Heart right ventricle (tissue), 16 donors: ENCODE measurements at regions not wholly inside any gene's neighbourhood (a gene's known extent, or its start where the extent isn't known, plus 50 kb on each side); places are given as distances from the start of the nearest gene placed in this dataset.
A peak's percentile ranks its signal among the peaks of the same experiment; 100 is the strongest.

ENCODE experiments used
- ATAC-seq, 8 donors: fragments of 200-7000 bp; cut with Tn5 transposase; one replicate each; pipeline ENCODE4 v1.9.1; 2020; ENCODE audit warnings: mild to moderate bottlenecking in 8 of 8, moderate library complexity in 8 of 8, moderate number of reproducible peaks in 1 of 8
- DNase-seq, 2 donors: peaks; one replicate each; pipeline ENCODE4 v3.0.0-alpha.2; 2020
- H3K27ac ChIP-seq, 10 donors: fragments of 200-600 bp; sonication (generic) in 2 of 10; one replicate each; pipeline versions ENCODE4 v1.5.0 to v1.8.0; 2020 to 2022; ENCODE audit warnings: mild to moderate bottlenecking in 3 of 10
- H3K27me3 ChIP-seq, 7 donors: fragments of 200-600 bp; one replicate each; pipeline ENCODE4 v1.8.0; 2021 to 2022; ENCODE audit warnings: mild to moderate bottlenecking in 2 of 7
- H3K36me3 ChIP-seq, 9 donors: fragments of 200-600 bp; sonication (generic) in 1 of 9; one replicate each; pipeline versions ENCODE4 v1.5.0 to v1.8.0; 2020 to 2022; ENCODE audit warnings: mild to moderate bottlenecking in 2 of 9
- H3K4me1 ChIP-seq, 9 donors: fragments of 200-600 bp; sonication (generic) in 1 of 9; one replicate each; pipeline versions ENCODE4 v1.5.0 to v1.8.0; 2020 to 2022; ENCODE audit warnings: mild to moderate bottlenecking in 4 of 9
- H3K4me3 ChIP-seq, 10 donors: fragments of 200-600 bp; sonication (generic) in 2 of 10; one replicate each; pipeline versions ENCODE4 v1.5.0 to v1.8.0; 2020 to 2022; ENCODE audit warnings: mild to moderate bottlenecking in 7 of 10, moderate library complexity in 2 of 10
- H3K9me3 ChIP-seq, 11 donors: fragments of 200-600 bp in 10 of 11; sonication (generic) in 2 of 11; one replicate each; pipeline versions ENCODE4 v1.5.0 to v1.8.0; 2013 to 2022; ENCODE audit warnings: mild to moderate bottlenecking in 2 of 11, control low read depth in 1 of 11, moderate library complexity in 1 of 11
- WGBS, 2 donors: extraction: QIAGEN DNeasy Blood & Tissue Kit; methylation state at CpG; one replicate each; pipeline ENCODE4 v1.1.7; 2013; ENCODE audit warnings: inconsistent platforms in 1 of 2; 5-methylcytosine and 5-hydroxymethylcytosine counted together
- intact Hi-C, 10 donors: fragments of 100-400 bp; cut with DNase I; formaldehyde crosslinking; loops; one replicate each; pipeline versions ENCODE4 v1.11.1 to v1.14.2; 2022
- TF ChIP-seq, protein P1 (sequence below), 9 donors: fragments of 200-600 bp; sonication (generic) in 2 of 9; IDR thresholded peaks; one replicate each; pipeline versions ENCODE4 v1.5.0 to v1.8.0; 2021 to 2022; ENCODE audit warnings: antibody characterized with exemption in 9 of 9, mild to moderate bottlenecking in 5 of 9, moderate library complexity in 1 of 9
- donor health status: Arrhythmogenic right ventricular cardiomyopathy.
- donor health status: ischemic (EF 13 %, LVEDD 7.1; RV severe dilation, severe dysfunction).
- donor health status: healthy with polysubstance abuse.
- donor health status: DM: no; HTN: yes; CAD: no.
- donor health status: DM: no; HTN: no; CAD: no.
- donor health status: ischemic (EF 25% LVEDD 6.9; RV normal size, moderate dysfunction).
- donor health status: ischemic (EF 25% LVEDD 5.7; RV mildly dilated, moderate dysfunction).
- donor health status: healthy.
- donor health status: DM: yes; HTN: yes; CAD: no.
- donor health status: Ischemic cardiomyopathy.
- donor health status: ischemic (EF 35%, LVEDD 5.7; RV mildly dilated, moderate dysfunction).
- donor health status: nonischemic (EF 11% LVEDD 7.7; RV severe dilation, severe dysfunction).
- donor health status: DM: yes; HTN: yes; CAD: no.
- donor health status: PGD.
- donor health status: ischemic (EF 29% LVEDD 5.4; RV normal size, mild dysfunction).
- donor health status: nonischemic (EF 23%, LVEDD 6.1; RV moderate dilation, normal function).

DNA sequence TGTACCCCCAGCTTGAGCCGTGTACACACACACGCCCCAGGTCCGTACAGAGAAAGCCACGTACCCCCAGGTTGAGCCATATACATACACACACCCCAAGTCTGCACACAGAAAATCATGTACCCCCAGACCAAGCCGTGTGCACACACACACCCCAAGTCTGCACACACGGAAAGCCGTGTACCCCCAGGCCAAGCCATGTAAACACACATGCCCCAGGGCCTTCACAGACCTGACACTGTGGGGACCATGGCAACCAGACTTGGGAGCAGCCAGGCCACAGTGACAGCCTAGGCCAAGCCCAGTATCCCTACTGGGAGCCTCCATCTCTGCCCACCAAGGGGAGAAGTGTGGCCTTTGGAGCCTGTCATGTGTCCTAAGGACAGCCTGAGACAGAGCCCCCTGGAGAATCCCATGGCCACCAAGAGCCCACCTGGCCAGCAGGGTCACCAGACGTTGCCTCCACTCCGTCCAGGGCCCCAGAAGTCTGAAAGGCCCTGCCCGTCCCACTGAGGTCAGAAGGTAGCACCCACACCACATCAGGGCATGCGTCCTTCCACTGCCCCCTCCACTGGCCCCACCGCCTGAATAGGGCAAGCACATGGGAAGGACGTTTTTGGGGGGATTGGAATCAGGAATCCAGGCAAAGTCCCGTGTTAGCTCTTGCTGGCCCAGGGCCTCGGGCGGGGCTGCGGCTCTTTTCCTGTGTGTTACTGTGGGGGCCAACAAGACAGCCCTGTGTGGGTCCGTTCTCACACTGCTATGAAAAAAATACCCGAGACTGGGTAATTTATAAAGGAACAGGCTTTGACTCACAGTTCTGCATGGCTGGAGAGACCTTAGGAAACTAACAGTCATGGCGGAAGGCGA is 636.7 kb downstream of the TBC1D22A start:
- Histone ChIP-seq H3K4me3 (no peak overlapping the region), H3K4me1 (no peaks in the 10 kb centered on the region), H3K9me3 (no peaks in the 10 kb centered on the region), H3K27me3 (peaks cover 0 to 16% (median 5%) of the 10 kb centered on the region in 7 donors), H3K36me3 (no peaks in the 10 kb centered on the region), H3K27ac (no peak overlapping the region)
- intact Hi-C loops = no loop called here
- DNase-seq (no peak), ATAC-seq (peak in 1 of 8 donors; percentile 25)
- WGBS, 2 donors = 83 to 87% methylated on average over 21 of the region's 21 CpGs
- TF ChIP-seq, protein P1, sequence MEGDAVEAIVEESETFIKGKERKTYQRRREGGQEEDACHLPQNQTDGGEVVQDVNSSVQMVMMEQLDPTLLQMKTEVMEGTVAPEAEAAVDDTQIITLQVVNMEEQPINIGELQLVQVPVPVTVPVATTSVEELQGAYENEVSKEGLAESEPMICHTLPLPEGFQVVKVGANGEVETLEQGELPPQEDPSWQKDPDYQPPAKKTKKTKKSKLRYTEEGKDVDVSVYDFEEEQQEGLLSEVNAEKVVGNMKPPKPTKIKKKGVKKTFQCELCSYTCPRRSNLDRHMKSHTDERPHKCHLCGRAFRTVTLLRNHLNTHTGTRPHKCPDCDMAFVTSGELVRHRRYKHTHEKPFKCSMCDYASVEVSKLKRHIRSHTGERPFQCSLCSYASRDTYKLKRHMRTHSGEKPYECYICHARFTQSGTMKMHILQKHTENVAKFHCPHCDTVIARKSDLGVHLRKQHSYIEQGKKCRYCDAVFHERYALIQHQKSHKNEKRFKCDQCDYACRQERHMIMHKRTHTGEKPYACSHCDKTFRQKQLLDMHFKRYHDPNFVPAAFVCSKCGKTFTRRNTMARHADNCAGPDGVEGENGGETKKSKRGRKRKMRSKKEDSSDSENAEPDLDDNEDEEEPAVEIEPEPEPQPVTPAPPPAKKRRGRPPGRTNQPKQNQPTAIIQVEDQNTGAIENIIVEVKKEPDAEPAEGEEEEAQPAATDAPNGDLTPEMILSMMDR (IDR thresholded peaks at IDR 0.05) = no peak

GRCh38 chr22:47398491-47398890 is 636.0 kb downstream of the TBC1D22A start:
- no peaks in the 10 kb centered on the region for H3K36me3 ChIP-seq
- no peak overlapping the region for H3K4me3 ChIP-seq
- H3K27me3 ChIP-seq = peaks cover 0 to 12% (median 8%) of the 10 kb centered on the region in 7 donors
- no peak for DNase-seq
- 85 to 88% methylated on average over 11 of the region's 11 CpGs for WGBS, 2 donors
- H3K27ac ChIP-seq = no peak overlapping the region
- intact Hi-C loops = no loop called here
- TF ChIP-seq, protein P1 (IDR thresholded peaks at IDR 0.05) = no peak
- no peaks in the 10 kb centered on the region for H3K4me1 ChIP-seq
- H3K9me3 ChIP-seq = no peaks in the 10 kb centered on the region
- no peak for ATAC-seq

DNA sequence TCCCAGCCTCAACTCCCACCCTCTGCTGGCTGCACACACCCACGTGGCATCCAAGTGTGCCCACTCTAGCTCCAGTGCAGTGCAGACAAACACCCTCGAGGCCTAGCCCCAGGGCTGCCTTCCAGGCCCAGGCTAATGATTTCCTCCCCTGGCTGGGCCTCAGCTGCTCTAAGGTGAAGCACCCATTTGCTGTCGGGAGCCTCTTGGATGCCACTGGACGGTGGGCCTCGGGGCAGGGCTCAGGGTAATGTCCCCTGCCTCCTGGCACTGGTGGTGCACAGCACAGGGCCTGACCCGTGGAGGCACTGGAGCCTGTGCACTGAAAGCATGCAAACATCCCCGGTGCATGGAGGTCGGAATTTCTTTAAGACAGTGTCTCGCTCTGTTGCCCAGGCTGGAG is 635.2 kb downstream of the TBC1D22A start:
- peaks cover 0 to 12% (median 5%) of the 10 kb centered on the region in 7 donors for H3K27me3 ChIP-seq

GRCh38 chr22:47396515-47396914 is 634.1 kb downstream of the TBC1D22A start:
- TF ChIP-seq, protein P1 (IDR thresholded peaks at IDR 0.05) = no peak
- intact Hi-C loops = no loop called here
- no peak for ATAC-seq

More for the DNA sequence above, 635.2 kb downstream of the TBC1D22A start:
- no peaks in the 10 kb centered on the region for H3K36me3 ChIP-seq
- no peak overlapping the region for H3K27ac ChIP-seq
- TF ChIP-seq, protein P1 (IDR thresholded peaks at IDR 0.05) = no peak
- no peak for DNase-seq
- intact Hi-C loops = no loop called here
- no peaks in the 10 kb centered on the region for H3K9me3 ChIP-seq
- H3K4me3 ChIP-seq = no peak overlapping the region
- no peaks in the 10 kb centered on the region for H3K4me1 ChIP-seq
- 74 to 77% methylated on average over 9 of the region's 9 CpGs for WGBS, 2 donors
- ATAC-seq = no peak

More at GRCh38 chr22:47396515-47396914, 634.1 kb downstream of the TBC1D22A start:
- no peak overlapping the region for H3K27ac ChIP-seq
- no peaks in the 10 kb centered on the region for H3K9me3 ChIP-seq
- 87 to 88% methylated on average over 12 of the region's 12 CpGs for WGBS, 2 donors
- H3K27me3 ChIP-seq = peaks cover 0 to 12% (median 5%) of the 10 kb centered on the region in 7 donors
- no peaks in the 10 kb centered on the region for H3K4me1 ChIP-seq
- H3K4me3 ChIP-seq = no peak overlapping the region
- no peaks in the 10 kb centered on the region for H3K36me3 ChIP-seq
- no peak for DNase-seq
